GM19351 (cell line): ENCODE measurements at regions not wholly inside any gene's neighbourhood (a gene's known extent, or its start where the extent isn't known, plus 50 kb on each side); places are given as distances from the start of the nearest gene placed in this dataset.

ENCODE experiments used
- ATAC-seq: cut with Tn5 transposase; IDR thresholded peaks from one replicate; pipeline ENCODE4 v1.9.1; 2021; ENCODE audit warnings: mild to moderate bottlenecking, moderate library complexity; ENCODE audit not compliant: unreplicated experiment

DNA sequence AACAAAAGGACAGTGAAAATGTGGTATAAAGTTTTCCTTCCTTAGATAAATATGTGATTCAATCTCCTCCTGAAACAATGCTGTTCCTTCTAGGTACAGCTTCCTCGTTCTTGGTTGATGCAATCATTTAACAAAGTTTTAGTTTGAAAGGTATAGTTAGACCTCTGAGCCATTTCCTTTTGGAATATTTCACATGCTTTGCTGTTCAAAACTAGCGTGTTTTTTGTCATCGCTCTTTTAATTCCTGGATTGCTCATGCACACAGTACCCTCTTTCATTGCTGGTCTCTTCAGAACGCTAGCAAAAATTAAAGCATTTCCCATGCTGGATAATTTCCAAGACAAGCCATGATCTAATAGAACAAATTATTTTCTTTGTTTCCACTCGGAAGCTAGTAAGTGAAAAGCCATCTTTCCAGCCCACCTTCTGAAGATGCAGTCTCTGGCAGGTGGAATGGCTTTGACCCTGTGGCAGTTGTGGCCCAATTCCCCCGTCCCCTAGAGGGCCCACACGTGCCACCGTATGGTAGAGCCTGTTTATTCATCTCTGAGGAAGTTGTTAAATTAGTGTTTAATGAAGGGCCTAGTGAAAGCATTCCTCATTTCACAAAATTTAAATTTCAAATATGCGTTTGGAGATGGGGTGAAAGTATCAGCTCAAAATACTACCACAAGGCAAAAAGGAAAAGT, 1040.6 kb upstream of the SLC10A2 start:
- ATAC-seq, result no peak

DNA sequence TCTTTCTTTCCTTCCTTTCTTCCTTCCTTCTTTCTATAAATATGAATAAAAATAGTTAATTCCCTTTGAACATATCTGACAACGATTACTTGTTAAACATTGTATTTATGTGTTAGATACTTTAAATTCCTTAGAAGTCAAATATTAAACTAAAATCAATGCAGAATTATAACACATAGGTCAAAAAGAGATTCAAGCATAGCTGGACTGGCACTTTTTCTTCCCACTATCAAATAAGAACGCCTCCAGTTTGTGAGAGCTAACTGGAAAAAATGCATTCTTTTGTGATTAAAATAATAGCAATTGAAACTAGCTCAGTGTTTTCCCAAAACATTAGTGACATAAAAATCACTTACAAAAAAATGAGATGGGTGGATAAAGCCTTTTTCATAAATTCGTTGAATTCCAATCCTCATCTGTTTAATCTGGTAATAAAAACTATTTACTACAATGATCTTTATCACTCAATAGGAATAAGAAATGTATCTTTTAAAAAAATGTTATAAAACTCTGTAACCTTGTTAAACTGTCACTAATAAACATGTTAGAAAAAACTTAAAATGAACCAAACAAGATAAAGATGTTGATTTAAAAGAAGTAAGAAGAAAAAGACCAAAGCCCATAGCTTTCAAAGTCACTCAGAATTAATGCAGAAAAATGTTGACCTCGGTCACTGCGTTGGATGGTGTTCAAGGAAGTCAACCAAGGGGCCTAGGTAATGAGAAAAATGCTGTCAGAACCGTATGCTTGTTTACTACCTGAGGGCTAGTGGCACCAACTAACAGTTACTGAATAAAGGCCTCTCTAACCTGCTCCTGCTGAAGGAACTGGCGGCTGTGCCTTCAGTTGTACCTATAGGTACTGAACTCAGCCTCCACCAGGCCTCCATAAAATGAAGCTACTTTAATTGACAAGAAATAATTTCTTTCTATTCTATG, 1039.5 kb upstream of the SLC10A2 start:
- ATAC-seq, result no peak

DNA sequence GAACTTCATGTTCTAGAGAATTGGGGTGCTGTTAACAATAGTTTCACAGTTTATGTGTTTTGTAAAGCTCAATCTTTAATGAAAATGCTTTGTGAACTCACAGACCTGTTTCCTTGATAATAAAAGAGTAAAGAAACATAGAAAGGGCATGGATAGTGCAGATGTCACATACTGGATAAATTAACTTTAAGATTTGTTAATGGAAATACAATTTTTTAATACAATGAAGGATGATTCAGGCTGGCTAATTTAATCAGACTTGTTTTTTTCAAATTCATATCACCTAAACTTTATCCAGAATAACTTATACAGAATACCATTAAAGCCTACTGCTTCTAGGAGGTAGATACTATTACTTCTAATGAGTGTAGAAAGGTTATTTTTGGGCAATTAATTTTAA, 1033.5 kb upstream of the SLC10A2 start:
- no peak for ATAC-seq

DNA sequence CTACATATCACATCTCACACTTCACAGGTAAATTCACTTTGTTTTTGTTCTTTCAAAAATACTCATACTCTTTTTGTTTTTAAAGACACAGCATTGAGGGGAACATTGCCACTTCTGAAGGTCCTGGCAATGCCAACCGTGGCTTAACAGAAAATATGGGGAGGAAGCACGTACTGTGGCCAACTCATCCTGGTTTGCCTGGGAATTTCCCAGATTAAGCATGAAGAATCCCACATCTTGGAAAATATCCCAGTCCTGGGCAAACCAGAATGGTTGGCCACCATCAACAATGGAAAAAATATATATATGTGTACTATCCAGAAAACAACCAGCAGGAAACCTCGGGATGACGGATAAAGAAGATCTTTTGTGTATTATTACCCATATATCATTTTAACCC, 1032.2 kb upstream of the SLC10A2 start:
- no peak for ATAC-seq

DNA sequence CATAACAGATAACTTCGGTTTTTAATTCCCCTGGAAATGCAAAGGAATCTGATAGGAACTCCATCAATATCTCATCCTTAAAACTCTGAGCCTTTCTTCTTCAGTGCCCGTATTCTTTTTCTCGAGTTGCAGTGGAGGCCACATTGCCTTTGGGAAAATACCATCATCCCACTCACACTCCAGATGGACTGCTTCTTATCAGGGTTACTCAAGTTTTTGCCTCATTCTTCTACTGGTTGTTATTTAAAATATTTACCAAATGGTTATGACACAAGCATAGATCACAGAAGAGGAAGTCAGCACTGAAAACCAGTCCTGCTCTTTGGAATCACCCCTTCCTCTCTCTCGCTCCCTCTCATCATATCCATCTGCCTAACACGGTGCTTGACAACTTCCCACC, 1020.5 kb upstream of the SLC10A2 start:
- no peak for ATAC-seq

DNA sequence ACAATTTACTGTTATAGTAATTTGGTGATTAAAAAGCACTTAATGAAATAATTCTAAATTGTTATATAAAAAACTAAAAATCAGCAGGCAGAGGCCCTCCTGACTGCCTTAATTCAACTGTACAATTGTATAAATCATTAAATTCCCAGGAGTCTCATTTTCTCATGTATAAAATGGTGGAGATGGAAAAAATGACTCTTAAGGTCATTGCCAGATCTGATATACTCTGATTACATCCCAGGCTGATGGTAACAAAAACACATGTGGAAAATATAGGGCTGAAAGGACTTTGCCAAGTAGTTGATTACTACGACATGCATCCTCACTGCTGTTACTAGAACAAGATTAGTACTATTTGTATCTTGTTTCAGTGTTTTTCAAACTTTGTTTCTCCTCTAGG, 1020.0 kb upstream of the SLC10A2 start:
- ATAC-seq, result no peak

DNA sequence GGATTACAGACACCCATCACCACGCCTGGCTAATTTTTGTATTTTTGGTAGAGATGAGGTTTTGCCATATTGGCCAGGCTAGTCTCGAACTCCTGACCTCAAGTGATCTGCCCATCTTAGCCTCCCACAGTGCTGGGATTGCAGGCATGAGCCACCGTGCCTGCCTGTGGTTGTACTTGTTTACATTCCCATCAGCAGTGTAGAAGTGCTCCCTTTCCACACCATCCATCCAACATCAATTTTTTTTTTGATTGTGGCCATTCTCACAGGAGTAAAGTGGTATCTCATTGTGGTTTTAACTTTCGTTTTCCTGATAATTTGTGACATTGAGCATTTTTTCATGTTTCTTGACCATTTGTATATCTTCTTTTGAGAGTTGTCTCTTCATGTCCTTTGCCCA, 1019.4 kb upstream of the SLC10A2 start:
- ATAC-seq, result no peak

DNA sequence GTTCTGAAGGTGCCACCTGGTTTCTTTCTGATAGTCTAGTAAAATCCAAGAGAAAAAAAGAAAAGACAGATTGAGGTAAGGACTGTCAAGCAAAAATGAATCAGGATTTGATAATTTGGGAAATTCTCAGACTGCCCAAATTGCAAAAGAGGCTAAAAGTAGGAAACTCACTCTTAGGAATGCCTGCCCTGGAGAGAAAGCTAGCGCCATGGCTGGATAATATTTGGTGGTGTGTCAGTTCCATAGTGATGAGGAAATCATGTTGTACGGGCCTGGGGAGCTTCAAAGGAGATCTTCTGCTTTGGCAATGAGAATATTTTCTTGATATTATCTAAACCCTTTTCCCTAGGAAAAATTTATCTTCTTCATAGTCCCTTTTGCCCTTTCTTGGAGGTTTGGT, 1008.1 kb upstream of the SLC10A2 start:
- no peak for ATAC-seq

DNA sequence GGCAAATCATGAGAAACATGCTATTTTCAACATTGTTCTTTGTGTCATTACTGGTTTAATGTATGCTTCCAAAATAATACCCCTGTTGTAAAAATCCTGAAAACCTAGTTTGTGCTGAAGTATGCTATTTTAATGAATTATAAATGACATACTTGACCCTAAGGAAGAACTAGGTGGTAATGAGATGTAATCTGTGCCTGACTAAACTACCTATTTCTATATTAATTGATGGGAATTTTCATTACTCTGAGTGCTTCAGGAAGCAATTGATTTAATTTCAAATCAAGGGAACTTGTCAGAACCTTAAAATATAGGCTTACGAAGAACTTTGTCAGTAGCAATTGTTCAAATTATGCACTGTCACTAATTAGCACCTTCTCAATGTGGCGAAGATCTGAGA, 1005.6 kb upstream of the SLC10A2 start:
- no peak for ATAC-seq

DNA sequence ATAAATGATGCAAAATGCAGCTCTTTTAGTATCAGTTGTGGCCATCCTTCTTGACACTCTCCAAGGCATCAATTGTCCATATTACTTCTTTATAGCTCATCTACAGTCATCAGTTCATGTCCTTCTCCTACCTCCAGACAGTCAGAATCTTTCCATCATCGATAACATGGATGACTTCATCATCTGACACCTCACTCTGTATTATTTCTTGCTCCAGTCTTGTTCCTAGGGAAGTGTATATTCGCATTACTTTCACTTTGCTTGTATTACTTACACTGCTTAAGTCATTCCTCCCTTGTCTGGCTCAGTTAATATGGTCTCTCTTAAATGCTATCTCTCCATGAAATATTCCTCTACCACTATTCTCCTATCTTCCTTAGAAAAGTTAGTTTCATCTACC, 999.1 kb upstream of the SLC10A2 start:
- no peak for ATAC-seq

DNA sequence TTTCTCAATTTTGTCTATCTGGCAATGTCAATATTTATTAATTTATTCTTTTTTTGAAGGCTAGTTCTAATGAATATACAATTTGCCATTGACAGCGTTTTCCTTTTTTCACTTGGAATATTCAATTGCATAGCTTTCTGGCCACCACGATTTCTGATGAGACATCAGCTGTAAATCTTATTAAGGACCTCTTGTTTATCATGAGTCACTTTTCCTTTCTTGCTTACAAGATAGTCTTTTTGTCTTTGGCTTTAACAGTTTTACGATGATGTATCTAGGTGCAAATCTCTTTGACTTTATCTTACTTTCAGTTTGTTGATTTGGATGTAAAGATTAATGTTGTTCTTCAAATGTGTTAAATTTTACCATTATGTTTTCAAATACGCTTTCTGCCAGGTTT, 991.6 kb upstream of the SLC10A2 start:
- no peak for ATAC-seq

DNA sequence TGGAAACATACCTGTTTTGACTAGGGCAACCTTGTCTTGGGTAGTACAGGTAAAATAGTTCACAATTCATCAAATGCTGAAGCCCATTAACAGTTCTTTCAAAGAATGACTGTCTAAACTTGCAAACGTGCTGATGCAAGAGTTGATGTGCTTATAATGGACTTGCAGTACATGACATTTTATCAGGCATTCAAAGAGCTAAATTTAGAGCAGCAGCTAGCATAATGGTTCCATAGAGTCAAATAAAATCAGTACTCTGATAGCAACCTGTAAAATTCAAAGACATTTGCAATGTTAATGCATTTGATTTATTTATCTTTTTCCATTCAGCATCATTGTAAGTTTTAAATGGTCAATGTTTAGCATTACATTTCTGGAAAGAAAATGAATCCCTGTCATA, 979.7 kb upstream of the SLC10A2 start:
- ATAC-seq, result no peak

DNA sequence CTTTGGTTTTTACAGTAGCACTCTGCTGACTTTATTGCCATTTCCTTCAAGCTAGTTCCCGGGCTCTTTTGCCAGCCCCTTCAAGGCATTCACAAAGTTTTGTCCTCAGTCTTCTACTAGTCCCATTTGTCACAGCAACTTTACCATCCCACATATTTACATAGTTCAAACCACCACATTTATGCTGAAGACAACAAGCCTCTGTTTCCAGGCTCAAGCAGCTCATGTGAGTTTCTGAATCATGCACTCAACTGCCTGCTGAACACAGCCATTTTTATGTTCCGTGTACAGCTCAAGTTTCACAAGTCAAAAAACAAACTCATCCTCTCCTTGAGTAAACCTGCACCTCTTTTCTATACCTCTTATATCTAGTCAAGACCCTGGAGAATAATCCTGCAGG, 977.0 kb upstream of the SLC10A2 start:
- no peak for ATAC-seq

DNA sequence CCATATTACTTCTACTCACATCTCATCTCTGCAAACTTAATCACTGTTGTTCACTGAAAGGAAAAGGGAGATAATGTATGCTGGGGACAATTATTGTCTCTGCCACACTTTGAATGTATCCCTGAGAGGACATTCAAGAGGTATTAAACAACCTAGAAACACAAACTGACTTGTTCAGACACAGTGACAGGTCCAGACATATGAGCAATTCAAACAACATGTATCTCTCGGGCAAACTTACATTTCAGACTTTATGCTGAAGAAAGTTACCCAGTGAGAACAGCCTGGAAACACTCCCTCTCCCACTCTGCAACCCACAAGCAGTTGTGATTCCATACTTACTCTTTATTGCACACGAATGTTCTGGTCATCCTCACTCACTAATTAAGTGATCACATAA, 968.7 kb upstream of the SLC10A2 start:
- ATAC-seq, result no peak

DNA sequence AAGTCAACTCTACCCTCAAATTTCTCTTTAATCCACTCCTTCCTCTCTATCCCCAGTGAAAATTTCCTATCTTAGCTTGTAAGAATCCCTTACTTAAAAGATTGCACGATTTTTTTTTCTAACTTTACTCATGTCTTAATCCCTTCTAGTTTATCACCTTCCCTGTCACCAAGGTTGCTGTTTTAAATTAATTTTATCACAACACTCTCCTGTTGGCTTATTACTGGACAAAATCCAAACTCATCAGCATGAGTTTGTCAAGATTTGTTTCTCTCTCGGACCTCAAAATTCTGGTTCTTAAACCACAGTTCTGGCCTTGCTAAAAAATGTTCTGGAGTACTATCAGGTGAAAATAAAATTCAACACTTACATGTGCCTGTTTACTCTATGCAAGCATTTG, 959.1 kb upstream of the SLC10A2 start:
- no peak for ATAC-seq

DNA sequence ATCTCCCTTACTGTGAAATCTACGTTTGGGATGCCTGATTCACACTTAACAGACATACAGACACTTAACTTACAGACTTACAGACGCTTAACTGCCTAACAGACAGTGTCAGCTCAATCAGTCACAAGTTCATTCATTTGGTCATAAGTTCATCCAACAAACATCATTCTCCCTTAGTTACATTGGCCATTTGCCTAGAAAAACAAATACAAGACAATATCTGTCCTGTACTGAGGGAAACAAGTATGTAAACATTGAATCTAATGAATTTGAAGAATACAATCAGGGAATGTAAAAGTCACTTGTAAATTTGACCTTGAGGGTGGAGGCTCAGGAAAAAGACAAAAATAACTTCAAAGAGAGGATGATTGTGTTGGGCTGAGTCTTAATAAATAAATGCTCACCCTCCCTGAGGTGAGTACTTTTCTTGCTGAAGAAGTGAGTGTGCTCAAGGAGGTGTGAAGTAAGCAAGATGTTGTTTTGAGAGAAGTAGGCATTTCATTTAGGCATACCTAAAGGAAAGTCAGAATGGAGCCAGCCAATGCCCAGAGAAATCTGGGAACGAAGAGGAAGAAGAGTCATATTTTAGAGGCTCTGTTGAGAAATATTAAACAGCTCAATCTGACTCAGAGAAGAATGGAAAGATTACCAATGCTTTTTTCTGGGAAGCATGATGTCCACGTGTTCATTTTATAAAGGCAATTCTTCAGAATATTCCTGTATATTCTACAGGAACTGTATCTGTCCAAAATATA, 958.4 kb upstream of the SLC10A2 start:
- ATAC-seq, result no peak

DNA sequence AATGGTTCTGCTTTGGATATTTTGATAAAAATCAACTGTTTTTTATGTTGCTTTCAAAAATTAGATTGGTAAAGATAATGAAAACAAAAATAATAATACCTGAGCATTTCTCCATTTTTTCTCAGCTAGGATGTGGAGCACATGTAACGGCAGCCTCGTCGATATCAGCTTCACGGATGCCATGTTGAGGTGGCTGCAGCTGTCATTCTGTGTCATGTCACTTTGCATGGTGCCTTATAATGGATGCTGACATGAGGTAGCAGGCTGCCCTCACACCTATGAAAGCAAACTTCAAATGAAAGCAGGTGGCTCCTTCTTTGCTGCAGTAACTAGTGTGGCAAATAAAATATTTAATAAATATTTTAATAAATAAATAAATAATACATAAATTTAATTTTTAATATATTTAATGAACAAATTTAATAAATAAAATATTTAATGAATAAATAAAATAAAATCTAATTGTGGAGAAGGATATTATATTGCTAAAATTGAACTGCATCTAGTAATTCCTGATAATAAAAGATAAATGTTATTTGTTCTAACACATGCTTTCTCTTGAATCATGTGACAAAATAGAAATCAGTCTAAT, 955.7 kb upstream of the SLC10A2 start:
- ATAC-seq, result no peak

DNA sequence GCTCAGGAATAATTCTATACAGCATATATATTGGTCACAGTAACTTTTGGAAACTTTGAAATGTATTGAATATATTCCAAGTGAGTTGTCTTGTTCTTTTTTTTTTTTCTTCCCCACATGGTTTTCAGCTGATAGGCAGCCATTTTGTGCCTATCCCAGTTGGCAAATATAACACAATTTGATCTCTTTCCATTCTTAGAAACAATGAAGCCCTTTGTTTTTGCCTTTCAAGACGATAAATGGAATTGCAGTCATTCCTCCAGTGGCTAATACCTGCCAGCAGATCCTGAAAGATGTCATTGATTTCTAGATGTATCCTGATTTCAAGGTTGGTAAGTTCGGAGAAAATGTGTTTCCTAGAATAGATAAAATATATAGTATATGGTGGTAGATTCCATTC, 951.1 kb upstream of the SLC10A2 start:
- no peak for ATAC-seq

DNA sequence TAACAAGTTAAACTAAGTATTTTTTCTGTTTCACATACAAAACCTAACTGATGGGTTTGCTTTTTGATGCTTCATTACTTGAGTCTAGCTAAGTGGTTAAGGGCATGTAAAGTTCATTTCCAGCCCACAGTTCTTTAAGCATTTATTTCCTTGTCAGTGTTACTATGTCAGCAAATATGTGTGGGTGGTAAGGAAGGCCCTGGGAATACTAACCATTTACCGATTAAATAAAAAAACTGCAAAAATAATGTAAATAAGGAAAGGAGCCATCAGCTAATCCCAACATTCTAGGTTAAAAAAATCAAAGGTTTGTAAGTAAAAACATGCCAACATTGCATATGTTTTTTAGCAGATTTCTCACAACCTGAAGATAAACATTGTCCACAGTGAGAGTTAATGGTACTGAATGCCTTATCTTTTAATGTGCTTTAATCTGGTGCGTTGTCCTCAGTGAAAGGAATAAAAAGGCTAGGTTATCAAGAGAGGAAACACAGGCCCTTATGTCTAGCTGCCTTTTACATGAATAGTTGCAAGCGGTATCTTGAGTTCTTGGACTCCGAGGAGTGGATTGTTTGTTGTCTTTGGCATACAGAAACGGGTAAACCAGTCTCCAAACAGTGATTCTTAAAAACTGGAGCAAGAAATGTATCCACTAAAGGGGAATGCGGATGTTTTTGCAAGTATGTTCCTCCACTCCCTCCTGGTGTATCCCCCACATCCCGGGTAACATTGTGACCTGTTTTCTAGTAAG, 949.6 kb upstream of the SLC10A2 start:
- no peak for ATAC-seq

DNA sequence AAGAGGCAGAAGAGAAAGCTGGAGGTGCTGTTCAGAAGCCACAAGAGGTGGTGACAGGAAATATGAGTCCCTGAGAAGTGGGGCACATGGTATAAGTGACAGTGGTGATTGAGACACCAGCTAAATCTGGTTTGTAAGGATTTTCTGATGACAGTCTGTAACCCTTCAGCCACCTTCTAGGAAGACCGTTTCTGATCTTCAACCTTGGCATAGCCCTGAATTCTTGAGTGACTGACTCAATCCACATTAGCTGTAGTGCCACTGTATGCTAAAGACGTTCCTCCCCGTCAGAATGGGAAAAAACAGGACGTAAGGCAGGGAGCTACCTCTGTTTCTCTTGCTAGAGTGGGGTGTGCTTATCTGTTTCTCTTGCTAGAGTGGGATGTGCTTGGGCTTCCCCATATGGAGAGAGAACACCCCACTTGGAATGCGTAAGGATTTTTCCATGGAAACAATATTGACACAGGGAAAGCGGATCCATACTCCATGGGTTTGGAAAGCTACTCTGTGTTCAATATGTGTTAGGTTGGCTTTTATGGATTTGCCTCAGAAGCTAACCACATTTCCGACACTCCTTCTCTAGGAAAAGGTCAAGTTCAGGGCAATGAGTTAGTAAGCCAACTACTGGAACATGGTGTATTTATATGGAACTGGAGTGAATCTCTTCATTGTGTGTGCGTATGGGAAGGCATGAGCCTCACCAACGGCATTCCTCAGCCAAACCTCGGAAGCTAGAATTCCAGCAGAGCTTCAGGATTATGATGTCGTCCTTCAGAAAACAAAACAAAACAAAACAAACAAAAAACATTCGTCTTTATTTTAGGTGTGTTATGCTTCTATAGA, 948.8 kb upstream of the SLC10A2 start:
- no peak for ATAC-seq
